ENCODE measurements at regions not wholly inside any gene's neighbourhood (a gene's known extent, or its start where the extent isn't known, plus 50 kb on each side); places are given as distances from the start of the nearest gene placed in this dataset.

DNA sequence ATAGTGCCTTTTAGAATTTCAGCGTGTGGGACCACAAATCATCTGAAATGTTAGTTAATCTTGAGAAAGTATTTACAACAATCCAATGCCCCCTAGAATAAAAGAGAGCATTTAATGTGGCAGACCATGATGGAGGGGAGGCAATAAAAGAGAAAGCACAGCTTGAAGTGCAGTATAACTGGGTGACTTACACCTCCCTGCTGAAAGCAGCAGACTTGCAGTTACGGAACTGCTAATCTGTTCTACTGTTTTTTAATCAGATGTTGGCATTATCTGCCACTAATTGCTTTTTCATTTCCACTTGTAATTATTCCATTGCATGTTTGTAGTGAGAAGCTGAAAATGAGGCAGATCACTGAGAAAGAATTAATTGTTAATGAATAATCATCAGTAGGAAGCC lies 130.5 kb upstream of the ITGA4 start:
- Histone ChIP-seq H3K36me3 (ENCODE audit: control insufficient read depth, insufficient read depth, low read length) (no peaks in the 10 kb centered on the region), H3K4me3 (replicated peaks; ENCODE audit: low read depth, low read length) (no peak overlapping the region), H3K27me3 (replicated peaks; ENCODE audit: control insufficient read depth, insufficient read depth, low read length) (no peaks in the 10 kb centered on the region)
- DNase-seq (ENCODE audit: extremely low read depth, insufficient read length): no peak
- TF ChIP-seq, protein P1, sequence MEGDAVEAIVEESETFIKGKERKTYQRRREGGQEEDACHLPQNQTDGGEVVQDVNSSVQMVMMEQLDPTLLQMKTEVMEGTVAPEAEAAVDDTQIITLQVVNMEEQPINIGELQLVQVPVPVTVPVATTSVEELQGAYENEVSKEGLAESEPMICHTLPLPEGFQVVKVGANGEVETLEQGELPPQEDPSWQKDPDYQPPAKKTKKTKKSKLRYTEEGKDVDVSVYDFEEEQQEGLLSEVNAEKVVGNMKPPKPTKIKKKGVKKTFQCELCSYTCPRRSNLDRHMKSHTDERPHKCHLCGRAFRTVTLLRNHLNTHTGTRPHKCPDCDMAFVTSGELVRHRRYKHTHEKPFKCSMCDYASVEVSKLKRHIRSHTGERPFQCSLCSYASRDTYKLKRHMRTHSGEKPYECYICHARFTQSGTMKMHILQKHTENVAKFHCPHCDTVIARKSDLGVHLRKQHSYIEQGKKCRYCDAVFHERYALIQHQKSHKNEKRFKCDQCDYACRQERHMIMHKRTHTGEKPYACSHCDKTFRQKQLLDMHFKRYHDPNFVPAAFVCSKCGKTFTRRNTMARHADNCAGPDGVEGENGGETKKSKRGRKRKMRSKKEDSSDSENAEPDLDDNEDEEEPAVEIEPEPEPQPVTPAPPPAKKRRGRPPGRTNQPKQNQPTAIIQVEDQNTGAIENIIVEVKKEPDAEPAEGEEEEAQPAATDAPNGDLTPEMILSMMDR (IDR thresholded peaks at IDR 0.05; ENCODE audit: insufficient read depth, low read length, poor library complexity, severe bottlenecking): no peak

DNA sequence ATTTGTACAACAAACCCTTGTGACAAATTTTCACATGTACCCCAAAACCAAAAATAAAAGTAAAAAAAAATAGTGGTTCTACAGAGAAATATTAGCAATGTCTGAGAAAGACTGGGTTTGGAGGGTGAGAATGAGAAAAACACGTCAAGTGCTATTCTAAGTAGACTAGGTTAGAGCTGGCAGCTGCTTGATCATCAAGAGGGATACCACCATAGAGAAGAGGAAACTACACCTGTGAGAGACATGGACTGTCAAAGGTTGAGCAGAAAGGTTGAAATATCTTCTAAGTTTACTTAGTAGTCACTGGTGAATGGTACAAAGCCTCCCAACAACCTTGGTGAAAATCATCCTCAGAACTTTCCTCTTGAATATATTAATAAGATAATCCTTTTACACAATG lies 126.9 kb upstream of the ITGA4 start:
- no peaks in the 10 kb centered on the region for H3K27me3 ChIP-seq (replicated peaks; ENCODE audit: control insufficient read depth, insufficient read depth, low read length)
- H3K36me3 ChIP-seq (ENCODE audit: control insufficient read depth, insufficient read depth, low read length): no peaks in the 10 kb centered on the region
- TF ChIP-seq, protein P1 (IDR thresholded peaks at IDR 0.05; ENCODE audit: insufficient read depth, low read length, poor library complexity, severe bottlenecking): no peak
- DNase-seq (ENCODE audit: extremely low read depth, insufficient read length): no peak
- H3K4me3 ChIP-seq (replicated peaks; ENCODE audit: low read depth, low read length): no peak overlapping the region

DNA sequence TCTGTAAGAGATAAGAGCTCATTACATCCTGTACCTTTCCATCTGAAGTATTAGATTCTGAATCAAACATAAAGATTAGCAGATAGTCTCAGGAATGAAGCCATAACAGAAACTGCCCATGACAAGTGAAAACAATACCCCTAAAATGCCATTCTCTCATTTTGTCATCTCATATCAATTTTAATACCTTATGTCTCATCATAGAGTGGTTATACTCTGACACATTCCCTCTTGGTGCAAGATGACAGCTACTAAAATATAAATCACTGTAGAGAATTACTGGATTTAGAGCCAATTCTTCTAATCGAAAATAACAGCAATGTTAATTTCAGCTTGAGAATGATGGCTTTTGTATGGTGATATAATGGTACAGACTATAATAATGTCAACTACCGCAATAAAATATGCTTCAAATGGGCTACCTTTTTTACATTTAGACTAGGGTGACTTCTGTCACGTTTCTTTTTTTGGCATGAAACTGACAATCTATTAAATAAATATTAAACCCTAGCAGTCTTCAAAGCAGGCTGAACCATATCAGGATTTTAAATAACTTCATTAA lies 125.1 kb upstream of the ITGA4 start:
- Histone ChIP-seq H3K4me3 (replicated peaks; ENCODE audit: low read depth, low read length) (no peak overlapping the region), H3K27me3 (replicated peaks; ENCODE audit: control insufficient read depth, insufficient read depth, low read length) (no peaks in the 10 kb centered on the region), H3K36me3 (ENCODE audit: control insufficient read depth, insufficient read depth, low read length) (no peaks in the 10 kb centered on the region)
- no peak for DNase-seq (ENCODE audit: extremely low read depth, insufficient read length)
- TF ChIP-seq, protein P1 (IDR thresholded peaks at IDR 0.05; ENCODE audit: insufficient read depth, low read length, poor library complexity, severe bottlenecking): no peak

DNA sequence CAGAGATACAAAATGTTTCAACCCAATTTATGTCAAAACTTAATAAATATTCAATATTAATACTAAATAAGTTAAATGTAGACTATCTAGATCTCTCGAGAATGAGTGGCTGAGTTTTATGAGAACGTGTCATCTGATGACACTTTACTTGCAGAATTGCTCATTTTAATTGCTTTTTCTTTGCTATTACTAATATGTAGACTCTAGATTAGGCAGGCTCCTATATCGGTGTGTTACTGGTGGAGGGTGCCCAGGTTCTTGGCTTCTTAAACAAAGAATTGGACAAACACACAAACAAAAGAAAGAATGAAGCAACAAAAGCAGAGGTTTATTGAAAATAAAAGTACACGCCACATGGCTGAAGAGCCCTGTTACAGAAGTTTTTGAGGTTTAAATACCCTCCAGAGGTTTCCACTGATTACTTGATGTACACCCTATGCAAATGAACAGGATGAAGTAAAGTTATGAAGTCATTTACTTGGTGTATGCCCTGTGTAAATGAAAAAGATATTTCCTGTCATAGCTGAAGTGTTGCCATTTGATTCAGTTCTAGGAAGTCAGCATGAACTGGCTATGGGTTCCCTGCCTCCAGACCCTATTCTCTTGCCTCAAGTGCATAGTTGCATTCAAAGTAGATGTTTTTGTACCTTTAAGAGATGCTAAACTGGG lies 122.9 kb upstream of the ITGA4 start:
- TF ChIP-seq, protein P1 (IDR thresholded peaks at IDR 0.05; ENCODE audit: insufficient read depth, low read length, poor library complexity, severe bottlenecking): no peak
- Histone ChIP-seq H3K27me3 (replicated peaks; ENCODE audit: control insufficient read depth, insufficient read depth, low read length) (no peaks in the 10 kb centered on the region), H3K4me3 (replicated peaks; ENCODE audit: low read depth, low read length) (no peak overlapping the region), H3K36me3 (ENCODE audit: control insufficient read depth, insufficient read depth, low read length) (no peaks in the 10 kb centered on the region)
- DNase-seq (ENCODE audit: extremely low read depth, insufficient read length): no peak

DNA sequence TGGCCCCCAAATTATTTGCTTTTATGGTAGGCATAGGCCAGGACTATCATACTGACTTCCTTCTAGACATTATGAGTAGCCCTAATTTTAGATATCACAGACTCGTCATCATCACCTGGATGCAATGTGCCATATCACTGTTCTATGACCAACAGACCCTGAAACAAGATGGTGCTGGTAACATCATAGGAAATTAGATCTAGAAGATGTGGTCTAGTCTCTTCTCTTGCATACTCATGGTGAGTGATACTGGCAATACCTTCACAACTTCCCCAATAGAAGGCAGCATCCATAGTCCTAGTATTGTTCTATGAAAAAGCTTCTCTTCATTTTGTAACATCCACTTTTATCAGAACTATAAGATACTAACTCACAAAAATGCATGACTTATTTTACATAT lies 116.3 kb upstream of the ITGA4 start:
- no peak overlapping the region for H3K4me3 ChIP-seq (replicated peaks; ENCODE audit: low read depth, low read length)
- TF ChIP-seq, protein P1 (IDR thresholded peaks at IDR 0.05; ENCODE audit: insufficient read depth, low read length, poor library complexity, severe bottlenecking): no peak
- DNase-seq (ENCODE audit: extremely low read depth, insufficient read length): no peak
- H3K27me3 ChIP-seq (replicated peaks; ENCODE audit: control insufficient read depth, insufficient read depth, low read length): no peaks in the 10 kb centered on the region
- no peaks in the 10 kb centered on the region for H3K36me3 ChIP-seq (ENCODE audit: control insufficient read depth, insufficient read depth, low read length)
